C4-2B (cell line): ENCODE measurements at regions not wholly inside any gene's neighbourhood (a gene's known extent, or its start where the extent isn't known, plus 50 kb on each side); places are given as distances from the start of the nearest gene placed in this dataset.

ENCODE experiments used
- CTCF ChIP-seq: fragments of 450-650 bp; conservative IDR thresholded peaks from 2 replicates; pipeline ENCODE4 v1.5.1; 2017; ENCODE audit warnings: mild to moderate bottlenecking
- ZFX ChIP-seq: fragments of 450-650 bp; IDR thresholded peaks from 2 replicates; pipeline ENCODE4 v1.6.1; 2017

- TF ChIP-seq CTCF (no peak), ZFX (no peak)
Observed at GRCh38 chr2:173754165-173754564, 211.0 kb downstream of the SP3 start.
